Lung (tissue), 11 donors: ENCODE measurements at regions not wholly inside any gene's neighbourhood (a gene's known extent, or its start where the extent isn't known, plus 50 kb on each side); places are given as distances from the start of the nearest gene placed in this dataset.
A peak's percentile ranks its signal among the peaks of the same experiment; 100 is the strongest.

Source experiments
- ATAC-seq: fragments of 200-7000 bp; cut with Tn5 transposase; one replicate; pipeline ENCODE4 v1.9.1; 2020; ENCODE audit warnings: moderate number of reproducible peaks; ENCODE audit not compliant: insufficient read depth, low FRiP score
- DNase-seq, 3 donors: peaks; one replicate each; pipeline ENCODE4 v3.0.0-alpha.2; 2013 to 2017
- H3K27ac ChIP-seq, 2 donors: one replicate each; pipeline ENCODE4 v1.5.1; 2013; ENCODE audit warnings: mild to moderate bottlenecking in 2 of 2, moderate library complexity in 2 of 2, control low read depth in 1 of 2, inconsistent platforms in 1 of 2, low read depth in 1 of 2, low read length in 1 of 2
- H3K27me3 ChIP-seq, 3 donors: one replicate each; pipeline ENCODE4 v1.5.1; 2013; ENCODE audit warnings: low read length in 2 of 3; ENCODE audit not compliant: control insufficient read depth in 3 of 3, insufficient read depth in 3 of 3
- H3K36me3 ChIP-seq, 4 donors: one replicate each; pipeline ENCODE4 v1.5.1; 2013; ENCODE audit warnings: low read length in 4 of 4, mild to moderate bottlenecking in 1 of 4, moderate library complexity in 1 of 4; ENCODE audit not compliant: control insufficient read depth in 4 of 4, insufficient read depth in 4 of 4
- H3K4me1 ChIP-seq, 5 donors: one replicate each; pipeline ENCODE4 v1.5.1; 2013; ENCODE audit warnings: low read length in 5 of 5, mild to moderate bottlenecking in 2 of 5, moderate library complexity in 1 of 5; ENCODE audit not compliant: control insufficient read depth in 5 of 5, insufficient read depth in 5 of 5
- H3K4me3 ChIP-seq: one replicate; pipeline ENCODE4 v1.5.1; 2013; ENCODE audit warnings: mild to moderate bottlenecking, control low read depth, moderate library complexity
- H3K9ac ChIP-seq, 2 donors: one replicate each; pipeline ENCODE4 v1.5.1; 2013; ENCODE audit warnings: low read length in 2 of 2, control low read depth in 1 of 2; ENCODE audit not compliant: insufficient read depth in 1 of 2
- H3K9me3 ChIP-seq, 4 donors: one replicate each; pipeline ENCODE4 v1.5.1; 2013; ENCODE audit warnings: low read length in 3 of 4, mild to moderate bottlenecking in 1 of 4, moderate library complexity in 1 of 4; ENCODE audit not compliant: control insufficient read depth in 4 of 4, insufficient read depth in 3 of 4
- WGBS, 2 donors: extraction: QIAGEN DNeasy Blood & Tissue Kit; methylation state at CpG; one replicate each; pipeline ENCODE4 v1.1.7; 2013; 5-methylcytosine and 5-hydroxymethylcytosine counted together
- TF ChIP-seq, protein P1 (sequence below): IDR thresholded peaks from 2 replicates; pipeline ENCODE4 v1.5.1; 2012; ENCODE audit warnings: mild to moderate bottlenecking; ENCODE audit errors: control extremely low read depth, extremely low read depth
- donor health status: control.
- donor health status: control.
- donor health status: Bipolar disorder and iron deficiency.
- donor health status: healthy.
- donor health status: DM: yes; HTN: yes; CAD: no.

DNA sequence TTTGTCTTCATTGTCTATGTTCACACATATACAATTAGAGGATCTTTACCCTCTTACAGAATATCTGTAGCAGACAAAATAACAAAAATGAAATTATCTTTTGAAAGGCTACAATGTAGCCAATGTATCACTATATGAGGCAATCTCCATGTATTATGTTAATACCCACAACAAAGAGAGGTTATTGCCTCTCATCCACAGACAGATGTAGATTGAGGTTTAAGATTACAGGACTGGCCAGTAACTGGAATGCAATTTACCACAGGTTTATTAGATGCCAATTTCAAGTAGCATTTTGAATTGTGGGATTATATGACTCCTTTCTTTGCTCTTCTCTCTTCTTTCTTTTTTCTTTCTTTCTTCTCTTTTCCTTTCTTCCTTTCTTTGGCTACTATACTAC is 242.6 kb downstream of the ANKRD50 start:
- Histone ChIP-seq H3K9me3 (peaks cover 3 to 18% (median 4%) of the 10 kb centered on the region in 4 donors), H3K27ac (no peak overlapping the region), H3K27me3 (no peaks in the 10 kb centered on the region), H3K36me3 (no peaks in the 10 kb centered on the region), H3K9ac (no peak overlapping the region), H3K4me3 (no peak overlapping the region), H3K4me1 (no peaks in the 10 kb centered on the region)
- ATAC-seq = no peak
- TF ChIP-seq, protein P1, sequence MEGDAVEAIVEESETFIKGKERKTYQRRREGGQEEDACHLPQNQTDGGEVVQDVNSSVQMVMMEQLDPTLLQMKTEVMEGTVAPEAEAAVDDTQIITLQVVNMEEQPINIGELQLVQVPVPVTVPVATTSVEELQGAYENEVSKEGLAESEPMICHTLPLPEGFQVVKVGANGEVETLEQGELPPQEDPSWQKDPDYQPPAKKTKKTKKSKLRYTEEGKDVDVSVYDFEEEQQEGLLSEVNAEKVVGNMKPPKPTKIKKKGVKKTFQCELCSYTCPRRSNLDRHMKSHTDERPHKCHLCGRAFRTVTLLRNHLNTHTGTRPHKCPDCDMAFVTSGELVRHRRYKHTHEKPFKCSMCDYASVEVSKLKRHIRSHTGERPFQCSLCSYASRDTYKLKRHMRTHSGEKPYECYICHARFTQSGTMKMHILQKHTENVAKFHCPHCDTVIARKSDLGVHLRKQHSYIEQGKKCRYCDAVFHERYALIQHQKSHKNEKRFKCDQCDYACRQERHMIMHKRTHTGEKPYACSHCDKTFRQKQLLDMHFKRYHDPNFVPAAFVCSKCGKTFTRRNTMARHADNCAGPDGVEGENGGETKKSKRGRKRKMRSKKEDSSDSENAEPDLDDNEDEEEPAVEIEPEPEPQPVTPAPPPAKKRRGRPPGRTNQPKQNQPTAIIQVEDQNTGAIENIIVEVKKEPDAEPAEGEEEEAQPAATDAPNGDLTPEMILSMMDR = no peak
- no peak for DNase-seq

DNA sequence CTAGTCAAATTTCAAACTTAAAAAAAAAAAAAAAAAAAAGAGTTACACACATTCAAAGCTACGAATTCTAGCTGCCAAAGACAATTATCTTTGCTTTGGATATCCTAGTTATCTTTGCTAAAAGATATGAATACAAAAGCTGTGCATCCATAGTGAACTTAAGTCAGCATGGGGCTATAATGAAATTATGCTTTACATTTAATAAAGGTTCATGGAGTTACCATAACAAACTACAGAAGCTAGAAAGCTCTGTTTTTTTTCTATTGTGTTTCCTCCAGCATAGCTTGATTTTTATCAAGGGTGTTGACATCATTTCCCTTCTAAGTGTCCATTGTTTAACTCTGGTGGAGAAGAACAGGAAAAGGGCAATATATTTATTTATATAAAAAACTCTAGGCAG is 234.1 kb downstream of the ANKRD50 start:
- ATAC-seq = no peak
- WGBS, 2 donors = 35 to 82% methylated on average over 1 of the region's 1 CpG
- H3K27ac ChIP-seq = no peak overlapping the region
- no peak overlapping the region for H3K4me3 ChIP-seq
- H3K9me3 ChIP-seq = peaks cover 0 to 3% (median 1%) of the 10 kb centered on the region in 4 donors
- no peak overlapping the region for H3K9ac ChIP-seq
- H3K27me3 ChIP-seq = no peaks in the 10 kb centered on the region
- peak in 2 of 3 donors; percentile 61 to 73 for DNase-seq
- no peaks in the 10 kb centered on the region for H3K36me3 ChIP-seq
- peaks cover 0 to 14% (median 5%) of the 10 kb centered on the region in 5 donors for H3K4me1 ChIP-seq
- TF ChIP-seq, protein P1 = no peak

DNA sequence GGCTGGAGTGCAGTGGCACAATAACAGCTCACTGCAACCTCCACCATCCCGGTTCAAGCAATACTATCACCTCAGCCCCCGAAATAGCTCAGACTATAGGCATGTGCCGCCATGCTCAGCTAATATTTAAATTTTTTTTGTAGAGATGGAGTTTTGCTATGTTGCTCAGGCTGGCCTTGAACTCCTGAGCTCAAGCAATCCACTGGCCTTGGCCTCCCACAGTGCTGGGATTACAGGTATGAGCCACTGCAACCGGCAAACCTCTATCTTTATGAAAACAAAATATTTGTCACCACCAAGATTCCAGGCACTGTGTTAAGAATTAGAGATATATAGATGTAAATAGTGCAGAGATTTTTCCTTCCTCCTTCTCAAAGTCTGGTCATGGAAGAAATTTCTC is 232.5 kb downstream of the ANKRD50 start:
- ATAC-seq (no peak), DNase-seq (no peak)
- 92% methylated on average over 4 of the region's 4 CpGs for WGBS, 2 donors
- no peaks in the 10 kb centered on the region for H3K27me3 ChIP-seq
- H3K9me3 ChIP-seq = peaks cover 0 to 3% (median 0%) of the 10 kb centered on the region in 4 donors
- H3K4me3 ChIP-seq = no peak overlapping the region
- H3K9ac ChIP-seq = no peak overlapping the region
- H3K4me1 ChIP-seq = peaks cover 0 to 20% (median 5%) of the 10 kb centered on the region in 5 donors
- H3K27ac ChIP-seq = no peak overlapping the region
- TF ChIP-seq, protein P1 = no peak
- H3K36me3 ChIP-seq = no peaks in the 10 kb centered on the region

DNA sequence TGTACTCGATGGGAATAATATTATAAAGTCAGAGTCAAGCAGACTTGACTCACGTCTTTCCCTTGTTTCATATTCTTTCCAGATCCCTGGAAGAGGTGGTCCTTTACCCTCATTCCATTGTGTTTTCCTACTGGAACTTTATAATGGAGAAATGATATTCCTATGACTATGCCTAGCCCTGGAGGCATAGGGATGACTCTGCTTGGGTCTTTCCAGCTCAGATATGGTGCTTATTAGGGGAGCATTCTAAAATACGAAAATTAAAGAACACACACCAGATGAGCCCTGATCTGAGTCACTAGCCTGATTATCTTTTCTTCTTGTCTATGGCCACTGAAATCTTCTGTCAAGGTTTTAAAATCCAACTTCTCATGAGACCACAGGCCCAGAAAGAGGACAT is 231.4 kb downstream of the ANKRD50 start:
- H3K27ac ChIP-seq = no peak overlapping the region
- TF ChIP-seq, protein P1 = no peak
- H3K4me1 ChIP-seq = peaks cover 0 to 20% (median 5%) of the 10 kb centered on the region in 5 donors
- H3K36me3 ChIP-seq = no peaks in the 10 kb centered on the region
- DNase-seq (no peak), ATAC-seq (no peak)
- 95 to 96% methylated on average over 3 of the region's 3 CpGs for WGBS, 2 donors
- no peaks in the 10 kb centered on the region for H3K27me3 ChIP-seq
- no peak overlapping the region for H3K4me3 ChIP-seq
- H3K9me3 ChIP-seq = no peaks in the 10 kb centered on the region
- H3K9ac ChIP-seq = no peak overlapping the region
